ENCODE measurements at regions not wholly inside any gene's neighbourhood (a gene's known extent, or its start where the extent isn't known, plus 50 kb on each side); places are given as distances from the start of the nearest gene placed in this dataset.

GRCh38 chr16:63244631-63245030 is 1208.4 kb upstream of the CDH8 start:
- no peak for DNase-seq (ENCODE audit: low read depth in 2 of 2)

- no peak for DNase-seq (ENCODE audit: low read depth in 2 of 2)
Measured at GRCh38 chr16:63241497-63242028, 1205.3 kb upstream of the CDH8 start.

DNA sequence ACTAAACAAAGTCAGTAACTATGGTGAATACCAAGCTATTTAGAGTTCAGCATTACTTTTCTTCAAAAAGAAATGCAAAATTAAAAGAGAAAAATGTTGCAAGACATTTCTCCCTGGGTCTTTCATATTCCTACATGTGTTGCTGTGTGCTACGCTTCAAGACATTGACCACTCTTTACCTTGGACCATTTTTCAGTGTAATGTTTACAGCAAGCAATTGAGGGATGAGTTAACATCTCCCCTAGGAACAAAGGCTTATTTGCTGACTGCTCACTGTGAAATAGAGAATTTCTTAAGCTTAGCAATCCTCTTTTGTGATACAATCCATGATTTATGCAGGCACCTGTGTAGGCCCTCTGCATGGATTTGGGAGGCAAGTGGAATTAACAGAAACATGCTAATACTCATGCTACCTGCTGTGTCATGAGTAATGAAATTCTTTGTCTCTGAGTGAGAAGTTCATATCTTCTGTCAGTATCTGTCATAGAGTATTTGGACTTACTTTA is 1202.9 kb upstream of the CDH8 start:
- no peak for DNase-seq (ENCODE audit: low read depth in 2 of 2)

GRCh38 chr16:63230421-63231040 is 1194.3 kb upstream of the CDH8 start:
- no peak for DNase-seq (ENCODE audit: low read depth in 2 of 2)

DNA sequence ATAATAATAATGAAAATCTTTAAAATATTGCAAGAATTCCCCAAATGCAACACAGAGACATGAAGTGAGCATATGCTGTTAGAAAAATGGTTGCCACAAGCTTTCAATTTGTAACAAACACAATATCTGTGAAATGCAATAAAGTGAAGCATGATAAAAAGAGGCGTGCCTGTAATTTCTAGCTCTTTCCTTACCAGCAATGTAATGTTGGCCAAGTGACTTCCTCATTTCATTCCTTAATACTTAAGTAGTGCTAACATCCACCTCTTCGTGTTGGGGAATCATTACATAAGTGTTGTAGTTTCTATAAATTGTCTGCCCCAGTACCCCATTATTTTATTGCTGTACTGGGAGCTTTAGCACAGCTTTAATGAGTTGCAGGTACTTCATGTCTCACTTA is 1192.0 kb upstream of the CDH8 start:
- DNase-seq (ENCODE audit: low read depth in 2 of 2), result no peak

GRCh38 chr16:63223851-63224250 is 1187.6 kb upstream of the CDH8 start:
- DNase-seq (ENCODE audit: low read depth in 2 of 2), result no peak

DNA sequence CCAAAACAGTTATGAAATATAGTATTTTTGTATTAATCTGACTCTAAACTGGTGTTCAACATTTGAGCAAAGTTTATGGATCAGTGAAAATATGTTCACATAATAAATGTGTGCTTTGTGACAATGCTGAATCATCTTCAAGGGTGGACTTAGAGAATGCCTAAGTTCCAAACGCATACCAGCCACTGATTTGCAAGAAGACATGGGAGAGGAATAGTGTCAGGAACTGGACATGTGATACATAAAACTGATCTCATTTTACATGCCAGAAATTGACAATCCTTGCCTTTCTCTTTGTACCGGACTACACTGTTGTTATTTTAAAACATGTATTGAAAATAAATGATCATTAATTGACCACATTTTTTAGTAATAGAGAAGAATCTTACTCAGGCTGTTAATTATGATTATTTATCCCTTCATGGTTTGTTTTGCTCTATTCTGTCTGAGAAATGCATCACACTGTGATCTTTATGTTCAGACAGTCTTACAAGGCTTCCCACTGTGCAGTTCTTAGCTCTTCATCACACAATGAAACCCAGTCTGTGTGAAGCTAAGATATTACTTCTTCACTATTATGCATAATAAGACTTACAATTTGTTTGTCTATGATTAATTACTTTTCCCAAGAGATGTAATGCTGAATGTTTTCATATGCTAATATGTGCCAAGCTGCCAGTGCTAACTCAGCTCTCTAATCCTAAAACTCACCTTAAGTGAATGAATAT is 1180.6 kb upstream of the CDH8 start:
- no peak for DNase-seq (ENCODE audit: low read depth in 2 of 2)

GRCh38 chr16:63201851-63202250 is 1165.6 kb upstream of the CDH8 start:
- DNase-seq (ENCODE audit: low read depth in 2 of 2), result no peak

GRCh38 chr16:63200940-63201339 is 1164.7 kb upstream of the CDH8 start:
- DNase-seq (ENCODE audit: low read depth in 2 of 2), result no peak

DNA sequence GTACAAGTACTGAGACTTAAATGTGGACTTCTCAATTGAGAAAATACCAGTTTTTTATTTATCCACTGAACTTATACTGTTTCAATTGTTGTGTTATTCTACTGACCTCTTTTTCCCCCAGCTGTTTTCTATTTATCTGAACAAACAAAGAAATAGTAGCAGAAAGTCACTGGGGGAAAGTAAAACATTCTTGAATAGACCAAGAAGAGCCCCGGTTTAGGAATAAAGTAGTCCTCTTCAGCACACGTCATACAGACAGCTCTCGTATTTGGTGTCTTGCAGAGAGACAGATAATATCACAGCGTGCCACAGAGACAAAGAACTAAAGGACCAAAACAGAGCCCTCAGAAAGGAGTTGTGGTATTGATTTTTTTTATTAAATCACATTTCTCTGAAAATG is 1159.1 kb upstream of the CDH8 start:
- no peak for DNase-seq (ENCODE audit: low read depth in 2 of 2)

- DNase-seq (ENCODE audit: low read depth in 2 of 2), result peak; percentile 1 to 7
Measured at GRCh38 chr16:63192980-63193379, 1156.7 kb upstream of the CDH8 start.

- DNase-seq (ENCODE audit: low read depth in 2 of 2), result no peak
Measured at GRCh38 chr16:63188086-63188771, 1152.0 kb upstream of the CDH8 start.

- DNase-seq (ENCODE audit: low read depth in 2 of 2), result no peak
Measured at GRCh38 chr16:63187638-63188037, 1151.4 kb upstream of the CDH8 start.

- no peak for DNase-seq (ENCODE audit: low read depth in 2 of 2)
Measured at GRCh38 chr16:63185235-63185780, 1149.1 kb upstream of the CDH8 start.

GRCh38 chr16:63183743-63184142 is 1147.5 kb upstream of the CDH8 start:
- DNase-seq (ENCODE audit: low read depth in 2 of 2), result no peak

GRCh38 chr16:63175313-63175712 is 1139.1 kb upstream of the CDH8 start:
- no peak for DNase-seq (ENCODE audit: low read depth in 2 of 2)

DNA sequence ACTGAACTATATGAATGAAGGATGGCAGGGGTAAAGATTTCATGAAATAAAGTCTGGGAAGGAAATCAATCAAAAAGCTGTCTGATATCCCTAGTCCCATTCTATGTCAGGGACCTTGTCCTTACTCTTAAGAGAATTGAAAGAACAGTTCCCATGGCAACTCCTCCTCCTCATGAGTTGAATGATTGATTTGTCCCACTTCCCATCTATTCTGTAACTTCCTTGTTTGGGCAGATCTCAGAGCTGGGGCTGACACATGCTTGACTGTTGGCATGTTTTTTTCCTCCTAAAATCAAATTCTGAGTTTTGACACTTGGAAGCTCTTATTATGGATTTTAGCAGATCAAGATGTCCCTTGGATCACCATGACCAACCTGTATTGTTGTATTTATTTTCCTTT is 1138.6 kb upstream of the CDH8 start:
- no peak for DNase-seq (ENCODE audit: low read depth in 2 of 2)

DNA sequence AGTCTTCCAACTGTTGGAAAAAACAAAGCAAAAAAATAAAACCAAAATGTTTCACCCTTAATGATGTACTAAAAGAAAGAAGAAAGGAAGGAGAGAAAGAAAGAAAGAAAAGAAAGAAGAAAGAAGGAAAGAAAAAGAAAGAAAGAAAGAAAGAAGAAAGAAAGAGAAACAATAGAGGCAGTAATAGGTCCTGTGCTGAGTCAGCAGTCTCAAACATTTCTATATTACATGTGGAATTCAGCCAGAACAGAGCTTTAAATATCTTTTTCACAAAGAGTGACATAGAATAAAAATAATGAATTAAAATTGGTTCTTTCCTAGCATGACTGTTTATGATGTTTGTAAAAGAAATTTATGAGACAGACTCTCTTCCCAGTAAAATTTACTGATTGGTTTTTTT is 1135.3 kb upstream of the CDH8 start:
- no peak for DNase-seq (ENCODE audit: low read depth in 2 of 2)

GRCh38 chr16:63169100-63169499 is 1132.9 kb upstream of the CDH8 start:
- DNase-seq (ENCODE audit: low read depth in 2 of 2), result no peak

DNA sequence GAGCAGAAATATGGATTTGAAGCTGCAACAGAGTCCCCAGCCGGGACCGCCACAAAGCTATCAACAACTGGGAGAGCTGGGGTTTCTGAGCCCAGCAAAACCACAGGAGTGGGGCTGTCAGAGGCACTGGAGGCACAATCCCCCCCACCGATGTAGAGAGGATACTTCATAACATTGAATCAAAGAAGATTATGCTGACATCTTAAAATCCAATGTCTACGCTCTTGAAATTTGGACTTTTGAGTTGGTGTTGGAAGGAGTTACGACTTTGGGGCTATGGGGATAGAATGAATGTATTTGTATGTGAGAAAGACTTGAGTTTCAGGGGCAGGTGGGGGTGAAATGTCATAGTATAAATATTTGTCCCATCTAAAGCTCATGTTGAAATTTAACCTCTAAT is 1121.6 kb upstream of the CDH8 start:
- no peak for DNase-seq (ENCODE audit: low read depth in 2 of 2)

- no peak for DNase-seq (ENCODE audit: low read depth in 2 of 2)
Measured at GRCh38 chr16:63146251-63146650, 1110.0 kb upstream of the CDH8 start.

DNA sequence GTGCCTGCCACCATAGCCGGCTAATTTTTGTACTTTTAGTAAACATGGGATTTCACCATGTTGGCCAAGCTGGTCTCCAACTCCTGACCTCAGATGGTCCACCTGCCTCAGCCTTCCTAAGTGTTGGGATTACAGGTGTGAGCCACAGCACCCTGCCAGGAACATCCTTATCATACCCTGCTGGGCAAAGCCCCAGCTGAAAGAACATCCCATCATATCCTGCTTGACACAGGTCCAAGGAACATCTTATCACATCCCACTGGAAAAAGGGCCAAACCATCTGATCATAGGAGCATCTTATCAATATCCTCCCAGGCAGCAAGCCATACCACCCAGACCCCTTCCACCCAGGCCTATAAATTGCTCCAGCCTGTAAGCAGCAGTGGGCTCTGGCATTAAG is 1109.2 kb upstream of the CDH8 start:
- DNase-seq (ENCODE audit: low read depth in 2 of 2), result no peak

All from fibroblast of skin of left quadriceps (primary cell).